ENCODE measurements at regions not wholly inside any gene's neighbourhood (a gene's known extent, or its start where the extent isn't known, plus 50 kb on each side); places are given as distances from the start of the nearest gene placed in this dataset.

GRCh38 chr7:109782806-109783205 is 1213.1 kb downstream of the DNAJB9 start:
- ChIA-PET POLR2A (no interaction called here), CTCF (no interaction called here)
- intact Hi-C loops (cut with micrococcal nuclease): no loop called here
- no peak overlapping the region for H3K4me3 ChIP-seq (ENCODE audit: low read length)
- Mint-ChIP-seq H3K4me1 (no peaks in the 10 kb centered on the region), H3K27ac (no peak overlapping the region), H3K36me3 (no peaks in the 10 kb centered on the region), H3K9me3 (peaks cover 0 to 6% (median 2%) of the 10 kb centered on the region in 11 donors), H3K4me3 (no peak overlapping the region), H3K27me3 (no peaks in the 10 kb centered on the region)
- no peaks in the 10 kb centered on the region for H3K4me1 ChIP-seq (ENCODE audit: control insufficient read depth in 2 of 2, insufficient read depth in 2 of 2, low read length in 2 of 2)
- no peak for DNase-seq
- H3K27ac ChIP-seq (ENCODE audit: low read depth, low read length): no peak overlapping the region
- no peaks in the 10 kb centered on the region for H3K9me3 ChIP-seq (ENCODE audit: control insufficient read depth in 2 of 3, low read length in 3 of 3)
- H3K36me3 ChIP-seq (ENCODE audit: control insufficient read depth in 2 of 3, insufficient read depth in 3 of 3, low read length in 3 of 3): no peaks in the 10 kb centered on the region
- ATAC-seq: no peak
- no peaks in the 10 kb centered on the region for H3K27me3 ChIP-seq (ENCODE audit: control insufficient read depth in 2 of 2, insufficient read depth in 2 of 2, low read length in 2 of 2)

DNA sequence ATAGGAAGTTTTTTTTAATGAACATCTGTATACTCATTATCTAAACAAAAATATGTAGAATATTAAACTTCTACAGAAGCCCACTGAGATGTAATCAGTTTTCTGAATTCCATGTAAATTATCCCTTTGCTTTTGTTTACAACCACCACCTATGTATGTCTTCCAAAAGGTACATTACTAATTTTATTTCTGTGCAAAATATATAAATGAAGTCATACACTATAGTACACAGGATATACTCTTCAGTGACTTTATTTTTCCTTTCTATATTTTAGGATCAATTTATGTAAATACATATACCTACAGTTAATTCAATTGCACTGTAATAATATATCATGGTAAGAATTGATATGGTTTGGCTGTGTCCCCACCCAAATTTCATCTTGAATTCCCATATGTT is 1236.9 kb downstream of the DNAJB9 start:
- intact Hi-C loops (cut with micrococcal nuclease): no loop called here
- Mint-ChIP-seq H3K36me3 (peaks cover 0 to 3% (median 0%) of the 10 kb centered on the region in 5 donors), H3K4me3 (no peak overlapping the region), H3K4me1 (no peaks in the 10 kb centered on the region), H3K27me3 (no peaks in the 10 kb centered on the region), H3K9me3 (peaks cover 0 to 14% (median 4%) of the 10 kb centered on the region in 11 donors), H3K27ac (no peak overlapping the region)
- H3K36me3 ChIP-seq (ENCODE audit: control insufficient read depth in 2 of 3, insufficient read depth in 3 of 3, low read length in 3 of 3): no peaks in the 10 kb centered on the region
- DNase-seq: no peak
- ChIA-PET CTCF (no interaction called here), POLR2A (no interaction called here)
- H3K9me3 ChIP-seq (ENCODE audit: control insufficient read depth in 2 of 3, low read length in 3 of 3): no peaks in the 10 kb centered on the region
- no peaks in the 10 kb centered on the region for H3K27me3 ChIP-seq (ENCODE audit: control insufficient read depth in 2 of 2, insufficient read depth in 2 of 2, low read length in 2 of 2)
- no peak overlapping the region for H3K27ac ChIP-seq (ENCODE audit: low read depth, low read length)
- ATAC-seq: no peak
- H3K4me1 ChIP-seq (ENCODE audit: control insufficient read depth in 2 of 2, insufficient read depth in 2 of 2, low read length in 2 of 2): no peaks in the 10 kb centered on the region
- H3K4me3 ChIP-seq (ENCODE audit: low read length): no peak overlapping the region

DNA sequence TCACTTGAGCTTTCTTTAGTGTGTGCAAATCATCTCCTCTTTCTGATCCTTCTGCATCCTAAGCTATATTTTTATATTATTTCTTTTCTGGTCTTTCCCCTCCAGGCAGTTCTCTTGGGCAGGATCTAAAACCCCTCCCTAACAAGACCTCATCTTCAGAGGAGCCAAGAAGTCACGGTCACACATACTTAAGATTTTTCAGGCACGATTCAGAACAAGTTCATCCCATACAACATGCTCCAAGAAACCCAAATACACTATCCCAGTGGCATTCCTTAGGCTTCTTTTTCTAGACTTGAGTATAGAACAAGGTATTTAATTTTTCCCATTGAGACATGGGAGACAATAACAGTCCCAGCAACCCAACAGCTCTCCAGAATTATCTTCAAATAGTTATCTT is 1251.5 kb downstream of the DNAJB9 start:
- CTCF ChIA-PET: no interaction called here
- H3K4me1 ChIP-seq (ENCODE audit: control insufficient read depth in 2 of 2, insufficient read depth in 2 of 2, low read length in 2 of 2): no peaks in the 10 kb centered on the region
- H3K36me3 Mint-ChIP-seq: peaks cover 0 to 6% (median 0%) of the 10 kb centered on the region in 5 donors

DNA sequence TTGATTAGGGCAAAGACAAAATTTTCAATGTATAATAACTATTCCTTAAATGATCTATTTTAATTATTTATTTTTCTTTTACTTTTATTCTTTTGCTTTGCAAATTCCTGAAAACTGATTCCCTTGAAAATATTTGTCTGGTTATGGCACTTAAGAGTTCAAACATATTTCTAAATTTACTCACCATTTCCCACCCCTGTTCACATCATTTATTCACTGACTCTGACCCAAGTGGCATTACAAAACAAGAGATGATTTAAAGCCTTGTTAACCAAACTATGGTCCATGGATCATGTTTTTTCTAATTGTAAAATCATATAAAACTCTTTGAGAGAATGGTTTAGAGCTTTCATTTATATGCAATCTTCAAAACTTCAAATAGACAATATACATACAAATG is 1256.1 kb upstream of the LRRN3 start:
- CTCF ChIA-PET: no interaction called here
- H3K9me3 Mint-ChIP-seq: peaks cover 0 to 3% (median 0%) of the 10 kb centered on the region in 11 donors
- intact Hi-C loops (cut with micrococcal nuclease): no loop called here

More for the DNA sequence above, 1251.5 kb downstream of the DNAJB9 start:
- Histone ChIP-seq H3K4me3 (ENCODE audit: low read length) (no peak overlapping the region), H3K27me3 (ENCODE audit: control insufficient read depth in 2 of 2, insufficient read depth in 2 of 2, low read length in 2 of 2) (no peaks in the 10 kb centered on the region), H3K36me3 (ENCODE audit: control insufficient read depth in 2 of 3, insufficient read depth in 3 of 3, low read length in 3 of 3) (no peaks in the 10 kb centered on the region), H3K9me3 (ENCODE audit: control insufficient read depth in 2 of 3, low read length in 3 of 3) (no peaks in the 10 kb centered on the region), H3K27ac (ENCODE audit: low read depth, low read length) (no peak overlapping the region)
- no peak for ATAC-seq
- intact Hi-C loops (cut with micrococcal nuclease): no loop called here
- Mint-ChIP-seq H3K4me1 (no peaks in the 10 kb centered on the region), H3K27ac (peak overlapping the region in 1 of 9 donors; percentile 43), H3K4me3 (no peak overlapping the region), H3K27me3 (no peaks in the 10 kb centered on the region), H3K9me3 (peaks cover 0 to 29% (median 6%) of the 10 kb centered on the region in 11 donors)
- POLR2A ChIA-PET: no interaction called here
- no peak for DNase-seq

GRCh38 chr7:109835577-109835976 is 1255.3 kb upstream of the LRRN3 start:
- Histone ChIP-seq H3K4me3 (ENCODE audit: low read length) (no peak overlapping the region), H3K27me3 (ENCODE audit: control insufficient read depth in 2 of 2, insufficient read depth in 2 of 2, low read length in 2 of 2) (no peaks in the 10 kb centered on the region), H3K36me3 (ENCODE audit: control insufficient read depth in 2 of 3, insufficient read depth in 3 of 3, low read length in 3 of 3) (no peaks in the 10 kb centered on the region), H3K9me3 (ENCODE audit: control insufficient read depth in 2 of 3, low read length in 3 of 3) (no peaks in the 10 kb centered on the region), H3K27ac (ENCODE audit: low read depth, low read length) (no peak overlapping the region), H3K4me1 (ENCODE audit: control insufficient read depth in 2 of 2, insufficient read depth in 2 of 2, low read length in 2 of 2) (no peaks in the 10 kb centered on the region)
- no peak for DNase-seq
- ChIA-PET POLR2A (no interaction called here), CTCF (interaction anchor here (0.6 kb wide), 1 partner anchor 1891 kb away, joined by 3 read pairs; no protein-coding TSS in a partner anchor)
- H3K36me3 Mint-ChIP-seq: no peaks in the 10 kb centered on the region
- H3K27ac Mint-ChIP-seq: no peak overlapping the region
- H3K4me1 Mint-ChIP-seq: no peaks in the 10 kb centered on the region
- ATAC-seq: no peak
- no peak overlapping the region for H3K4me3 Mint-ChIP-seq
- intact Hi-C loops (cut with micrococcal nuclease): no loop called here
- peaks cover 0 to 3% (median 0%) of the 10 kb centered on the region in 11 donors for H3K9me3 Mint-ChIP-seq
- H3K27me3 Mint-ChIP-seq: peaks cover 0 to 21% (median 9%) of the 10 kb centered on the region in 5 donors

More for the DNA sequence above, 1256.1 kb upstream of the LRRN3 start:
- no peaks in the 10 kb centered on the region for H3K36me3 ChIP-seq (ENCODE audit: control insufficient read depth in 2 of 3, insufficient read depth in 3 of 3, low read length in 3 of 3)
- H3K4me1 Mint-ChIP-seq: no peaks in the 10 kb centered on the region
- ATAC-seq: no peak
- no peaks in the 10 kb centered on the region for H3K36me3 Mint-ChIP-seq
- H3K27ac Mint-ChIP-seq: no peak overlapping the region
- no peaks in the 10 kb centered on the region for H3K4me1 ChIP-seq (ENCODE audit: control insufficient read depth in 2 of 2, insufficient read depth in 2 of 2, low read length in 2 of 2)
- peaks cover 0 to 16% (median 9%) of the 10 kb centered on the region in 5 donors for H3K27me3 Mint-ChIP-seq
- H3K9me3 ChIP-seq (ENCODE audit: control insufficient read depth in 2 of 3, low read length in 3 of 3): no peaks in the 10 kb centered on the region
- no peak overlapping the region for H3K4me3 Mint-ChIP-seq
- H3K27me3 ChIP-seq (ENCODE audit: control insufficient read depth in 2 of 2, insufficient read depth in 2 of 2, low read length in 2 of 2): no peaks in the 10 kb centered on the region
- POLR2A ChIA-PET: no interaction called here
- no peak overlapping the region for H3K27ac ChIP-seq (ENCODE audit: low read depth, low read length)
- DNase-seq: no peak
- H3K4me3 ChIP-seq (ENCODE audit: low read length): no peak overlapping the region

- CTCF ChIA-PET: interaction anchor here (0.6 kb wide), 1 partner anchor 1891 kb away, joined by 3 read pairs; no protein-coding TSS in a partner anchor
- Mint-ChIP-seq H3K4me1 (no peaks in the 10 kb centered on the region), H3K9me3 (peaks cover 0 to 3% (median 0%) of the 10 kb centered on the region in 11 donors), H3K27ac (no peak overlapping the region), H3K27me3 (peaks cover 0 to 23% (median 9%) of the 10 kb centered on the region in 5 donors), H3K36me3 (no peaks in the 10 kb centered on the region), H3K4me3 (no peak overlapping the region)
- intact Hi-C loops (cut with micrococcal nuclease): no loop called here
- Histone ChIP-seq H3K27ac (ENCODE audit: low read depth, low read length) (no peak overlapping the region), H3K27me3 (ENCODE audit: control insufficient read depth in 2 of 2, insufficient read depth in 2 of 2, low read length in 2 of 2) (no peaks in the 10 kb centered on the region), H3K4me3 (ENCODE audit: low read length) (no peak overlapping the region), H3K4me1 (ENCODE audit: control insufficient read depth in 2 of 2, insufficient read depth in 2 of 2, low read length in 2 of 2) (no peaks in the 10 kb centered on the region), H3K36me3 (ENCODE audit: control insufficient read depth in 2 of 3, insufficient read depth in 3 of 3, low read length in 3 of 3) (no peaks in the 10 kb centered on the region), H3K9me3 (ENCODE audit: control insufficient read depth in 2 of 3, low read length in 3 of 3) (no peaks in the 10 kb centered on the region)
- no peak for DNase-seq
- ATAC-seq: no peak
- POLR2A ChIA-PET: no interaction called here
Measured at GRCh38 chr7:109836016-109836415, 1254.9 kb upstream of the LRRN3 start.

DNA sequence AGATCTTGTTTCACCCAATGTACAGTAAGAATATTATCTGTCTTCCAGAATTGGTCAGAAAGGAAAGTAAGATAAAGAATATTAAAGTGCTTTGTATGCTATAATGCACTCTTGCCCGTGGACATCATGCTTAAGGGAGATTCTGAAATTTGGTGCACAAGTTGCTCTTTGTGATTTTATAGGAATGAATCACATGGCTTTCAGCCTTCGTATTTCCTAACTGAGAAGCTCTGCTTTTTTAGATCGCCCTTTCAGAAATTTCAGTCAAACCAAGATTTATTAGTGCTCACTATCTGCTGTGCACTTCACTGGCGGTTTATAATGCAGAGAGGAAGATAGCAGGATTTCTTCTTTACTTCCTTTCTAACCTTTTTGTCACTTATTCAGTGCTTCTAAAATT is 1248.5 kb upstream of the LRRN3 start:
- Histone ChIP-seq H3K36me3 (ENCODE audit: control insufficient read depth in 2 of 3, insufficient read depth in 3 of 3, low read length in 3 of 3) (no peaks in the 10 kb centered on the region), H3K9me3 (ENCODE audit: control insufficient read depth in 2 of 3, low read length in 3 of 3) (no peaks in the 10 kb centered on the region), H3K4me3 (ENCODE audit: low read length) (no peak overlapping the region), H3K27ac (ENCODE audit: low read depth, low read length) (no peak overlapping the region), H3K4me1 (ENCODE audit: control insufficient read depth in 2 of 2, insufficient read depth in 2 of 2, low read length in 2 of 2) (no peaks in the 10 kb centered on the region), H3K27me3 (ENCODE audit: control insufficient read depth in 2 of 2, insufficient read depth in 2 of 2, low read length in 2 of 2) (no peaks in the 10 kb centered on the region)
- peaks cover 0 to 3% (median 0%) of the 10 kb centered on the region in 11 donors for H3K9me3 Mint-ChIP-seq
- H3K4me1 Mint-ChIP-seq: no peaks in the 10 kb centered on the region
- H3K27me3 Mint-ChIP-seq: peaks cover 0 to 23% (median 5%) of the 10 kb centered on the region in 5 donors
- H3K27ac Mint-ChIP-seq: no peak overlapping the region
- ChIA-PET CTCF (no interaction called here), POLR2A (no interaction called here)
- ATAC-seq (no peak), DNase-seq (no peak)
- intact Hi-C loops (cut with micrococcal nuclease): no loop called here
- H3K36me3 Mint-ChIP-seq: no peaks in the 10 kb centered on the region
- no peak overlapping the region for H3K4me3 Mint-ChIP-seq

Data from naive thymus-derived CD4-positive, alpha-beta T cell (primary cell).